Osteoblast (primary cell): ENCODE measurements at regions not wholly inside any gene's neighbourhood (a gene's known extent, or its start where the extent isn't known, plus 50 kb on each side); places are given as distances from the start of the nearest gene placed in this dataset.

Experiments used
- DNase-seq: peaks from one replicate; pipeline ENCODE4 v3.0.0; 2011; ENCODE audit warnings: low spot score, mixed read lengths; ENCODE audit not compliant: insufficient read length; ENCODE audit errors: missing footprints
- H2AFZ ChIP-seq: 2 replicates; pipeline ENCODE4 v1.6.0; 2011; ENCODE audit warnings: mild to moderate bottlenecking, low read length
- H3K27ac ChIP-seq: 2 replicates; pipeline ENCODE4 v1.5.1; 2011; ENCODE audit warnings: mild to moderate bottlenecking, low read depth, low read length, moderate library complexity
- H3K27me3 ChIP-seq: 2 replicates; pipeline ENCODE4 v1.6.0; 2012; ENCODE audit warnings: mild to moderate bottlenecking, control low read depth, inconsistent platforms, low read length, moderate library complexity; ENCODE audit not compliant: insufficient read depth
- H3K36me3 ChIP-seq: 2 replicates; pipeline ENCODE4 v1.5.1; 2011; ENCODE audit warnings: mild to moderate bottlenecking, low read length, control low read depth, moderate library complexity; ENCODE audit not compliant: insufficient read depth
- H3K4me1 ChIP-seq: 2 replicates; pipeline ENCODE4 v1.5.1; 2011; ENCODE audit warnings: mild to moderate bottlenecking, low read length, control low read depth, moderate library complexity; ENCODE audit not compliant: insufficient read depth
- H3K4me2 ChIP-seq: 2 replicates; pipeline ENCODE4 v1.6.0; 2011; ENCODE audit warnings: mild to moderate bottlenecking, low read length; ENCODE audit not compliant: insufficient read depth
- H3K4me3 ChIP-seq: fragments of 200-600 bp; sonication (generic); 3 replicates; pipeline ENCODE4 v1.5.1; 2012; ENCODE audit warnings: mild to moderate bottlenecking, low read length, inconsistent platforms; ENCODE audit not compliant: insufficient read depth
- H3K79me2 ChIP-seq: 2 replicates; pipeline ENCODE4 v1.6.0; 2012; ENCODE audit warnings: mild to moderate bottlenecking, low read length, control low read depth, inconsistent platforms; ENCODE audit not compliant: insufficient read depth
- H3K9me3 ChIP-seq: 2 replicates; pipeline ENCODE4 v1.5.1; 2011; ENCODE audit warnings: low read depth, low read length, control low read depth
- H4K20me1 ChIP-seq: 2 replicates; pipeline ENCODE4 v1.6.0; 2012; ENCODE audit warnings: mild to moderate bottlenecking, low read length, control low read depth; ENCODE audit not compliant: insufficient read depth
- CTCF ChIP-seq: IDR thresholded peaks from 2 replicates; pipeline ENCODE4 v1.5.1; 2011; ENCODE audit warnings: mild to moderate bottlenecking, low read depth, low read length, moderate library complexity; ENCODE audit errors: extremely low read depth

- DNase-seq: no peak
- H3K4me1 ChIP-seq: no peaks in the 10 kb centered on the region
- TF ChIP-seq CTCF: no peak
- no peaks in the 10 kb centered on the region for H3K79me2 ChIP-seq
- no peaks in the 10 kb centered on the region for H3K36me3 ChIP-seq
- H2AFZ ChIP-seq: no peak overlapping the region
- no peaks in the 10 kb centered on the region for H3K9me3 ChIP-seq
- no peak overlapping the region for H3K4me3 ChIP-seq
- H3K27me3 ChIP-seq: peaks cover 40% of the 10 kb centered on the region
- H4K20me1 ChIP-seq: no peaks in the 10 kb centered on the region
- no peak overlapping the region for H3K4me2 ChIP-seq
- H3K27ac ChIP-seq: no peak overlapping the region
These were observed 142.1 kb upstream of the PKDCC start for GRCh38 chr2:41905597-41906337.

GRCh38 chr2:41906338-41906725, 141.5 kb upstream of the PKDCC start:
- Histone ChIP-seq H3K79me2 (no peaks in the 10 kb centered on the region), H3K4me1 (no peaks in the 10 kb centered on the region), H3K9me3 (no peaks in the 10 kb centered on the region), H3K27ac (no peak overlapping the region), H3K36me3 (no peaks in the 10 kb centered on the region), H2AFZ (no peak overlapping the region), H3K4me2 (no peak overlapping the region), H3K27me3 (peaks cover 40% of the 10 kb centered on the region), H3K4me3 (no peak overlapping the region), H4K20me1 (no peaks in the 10 kb centered on the region)
- no peak for DNase-seq
- TF ChIP-seq CTCF: no peak

GRCh38 chr2:41907141-41907540, 140.7 kb upstream of the PKDCC start:
- Histone ChIP-seq H3K9me3 (no peaks in the 10 kb centered on the region), H3K4me3 (no peak overlapping the region), H3K79me2 (no peaks in the 10 kb centered on the region), H3K36me3 (no peaks in the 10 kb centered on the region), H2AFZ (no peak overlapping the region), H3K4me1 (no peaks in the 10 kb centered on the region), H4K20me1 (no peaks in the 10 kb centered on the region), H3K27ac (no peak overlapping the region), H3K4me2 (no peak overlapping the region), H3K27me3 (peaks cover 32% of the 10 kb centered on the region)
- no peak for DNase-seq
- no peak for TF ChIP-seq CTCF

- H3K4me3 ChIP-seq: no peak overlapping the region
- no peak overlapping the region for H2AFZ ChIP-seq
- no peaks in the 10 kb centered on the region for H3K36me3 ChIP-seq
- H4K20me1 ChIP-seq: no peaks in the 10 kb centered on the region
- no peaks in the 10 kb centered on the region for H3K79me2 ChIP-seq
- no peak for TF ChIP-seq CTCF
- DNase-seq: no peak
- no peak overlapping the region for H3K27ac ChIP-seq
- H3K4me1 ChIP-seq: no peaks in the 10 kb centered on the region
- H3K9me3 ChIP-seq: no peaks in the 10 kb centered on the region
- H3K27me3 ChIP-seq: peaks cover 26% of the 10 kb centered on the region
- H3K4me2 ChIP-seq: no peak overlapping the region
These were observed 140.0 kb upstream of the PKDCC start for GRCh38 chr2:41907771-41908207.
